ENCODE measurements at regions not wholly inside any gene's neighbourhood (a gene's known extent, or its start where the extent isn't known, plus 50 kb on each side); places are given as distances from the start of the nearest gene placed in this dataset.
"Not testable (repeated sequence)": the region's sequence is repeated elsewhere in the genome, so short reads cannot be mapped to it uniquely, and the experiment has no call there.

- H3K9ac ChIP-seq (ENCODE audit: control insufficient read depth, insufficient read depth, low read length); BruUV-seq (replicated peaks); CTCF ChIA-PET; H3K4me3 ChIP-seq; FAIRE-seq; intact Hi-C loops (cut with micrococcal nuclease; ENCODE audit: unreplicated experiment); SMC1A ChIA-PET (ENCODE audit: uncharacterized antibody, unreplicated experiment); RAD21 ChIA-PET (ENCODE audit: unreplicated experiment); H3K9me3 ChIP-seq (replicated peaks; ENCODE audit: control insufficient read depth, insufficient read depth, low read length); H3K27ac ChIP-seq (ENCODE audit: control insufficient read depth, insufficient read depth); H3K4me1 ChIP-seq (ENCODE audit: control insufficient read depth, insufficient read depth, low read length); H2AFZ ChIP-seq (ENCODE audit: control insufficient read depth, low read depth, low read length); H3K79me2 ChIP-seq (ENCODE audit: control insufficient read depth, insufficient read depth, low read length); POLR2A ChIA-PET; H3K36me3 ChIP-seq (ENCODE audit: control insufficient read depth in 2 of 2, insufficient read depth in 2 of 2, low read length in 1 of 2); H3K4me2 ChIP-seq (ENCODE audit: control insufficient read depth, insufficient read depth); DNase-seq (ENCODE audit: low read depth, low spot score); H4K20me1 ChIP-seq (ENCODE audit: control insufficient read depth, insufficient read depth); H3K27me3 ChIP-seq (replicated peaks in 1 of 2; ENCODE audit: control insufficient read depth in 2 of 2, insufficient read depth in 2 of 2, low read length in 1 of 2); in situ Hi-C loops (cut with MboI); ATAC-seq: not testable (repeated sequence)
- WGBS (ENCODE audit: insufficient coverage, insufficient replicate concordance, low lambda C conversion rate, missing lambda C conversion rate) = 0% methylated on average over 3 of the region's 4 CpGs
Measured at GRCh38 chr9:42802716-42803115, 619.3 kb downstream of the SPATA31A6 start.

- ATAC-seq; H3K9me3 ChIP-seq (replicated peaks; ENCODE audit: control insufficient read depth, insufficient read depth, low read length); H4K20me1 ChIP-seq (ENCODE audit: control insufficient read depth, insufficient read depth); H3K4me3 ChIP-seq; CTCF ChIA-PET; RAD21 ChIA-PET (ENCODE audit: unreplicated experiment); DNase-seq (ENCODE audit: low read depth, low spot score); H3K4me2 ChIP-seq (ENCODE audit: control insufficient read depth, insufficient read depth); BruUV-seq (replicated peaks); H3K9ac ChIP-seq (ENCODE audit: control insufficient read depth, insufficient read depth, low read length); H2AFZ ChIP-seq (ENCODE audit: control insufficient read depth, low read depth, low read length); SMC1A ChIA-PET (ENCODE audit: uncharacterized antibody, unreplicated experiment); POLR2A ChIA-PET; in situ Hi-C loops (cut with MboI); H3K27me3 ChIP-seq (replicated peaks in 1 of 2; ENCODE audit: control insufficient read depth in 2 of 2, insufficient read depth in 2 of 2, low read length in 1 of 2); H3K4me1 ChIP-seq (ENCODE audit: control insufficient read depth, insufficient read depth, low read length); intact Hi-C loops (cut with micrococcal nuclease; ENCODE audit: unreplicated experiment); FAIRE-seq; H3K36me3 ChIP-seq (ENCODE audit: control insufficient read depth in 2 of 2, insufficient read depth in 2 of 2, low read length in 1 of 2); H3K79me2 ChIP-seq (ENCODE audit: control insufficient read depth, insufficient read depth, low read length); H3K27ac ChIP-seq (ENCODE audit: control insufficient read depth, insufficient read depth): not testable (repeated sequence)
- WGBS (ENCODE audit: insufficient coverage, insufficient replicate concordance, low lambda C conversion rate, missing lambda C conversion rate) = 64% methylated on average over 10 of the region's 25 CpGs
Measured at GRCh38 chr9:42806674-42807073, 623.2 kb downstream of the SPATA31A6 start.

DNA sequence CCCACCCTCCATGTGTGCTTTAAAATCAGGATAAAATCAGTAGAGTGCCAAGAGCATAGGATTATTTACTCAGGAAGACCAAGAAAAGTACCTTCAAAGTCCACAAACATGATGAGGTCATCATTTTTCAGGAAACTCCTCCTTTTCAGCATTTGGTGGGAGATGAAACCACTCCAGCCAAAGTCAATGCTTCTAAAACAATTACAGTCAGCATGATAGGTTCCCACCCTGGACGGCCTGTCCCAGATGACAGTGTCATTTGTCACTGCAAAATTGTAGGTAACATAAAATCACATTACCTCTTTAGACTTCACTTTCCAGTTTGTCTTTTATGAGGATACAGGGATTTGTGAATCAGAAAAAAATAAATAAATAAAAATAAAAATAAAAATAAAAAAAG is 638.0 kb downstream of the SPATA31A6 start:
- RAD21 ChIA-PET (ENCODE audit: unreplicated experiment); H3K79me2 ChIP-seq (ENCODE audit: control insufficient read depth, insufficient read depth, low read length); H4K20me1 ChIP-seq (ENCODE audit: control insufficient read depth, insufficient read depth); H3K4me3 ChIP-seq; H3K27me3 ChIP-seq (replicated peaks in 1 of 2; ENCODE audit: control insufficient read depth in 2 of 2, insufficient read depth in 2 of 2, low read length in 1 of 2); DNase-seq (ENCODE audit: low read depth, low spot score); H3K36me3 ChIP-seq (ENCODE audit: control insufficient read depth in 2 of 2, insufficient read depth in 2 of 2, low read length in 1 of 2); BruUV-seq (replicated peaks); H3K9ac ChIP-seq (ENCODE audit: control insufficient read depth, insufficient read depth, low read length); in situ Hi-C loops (cut with MboI); FAIRE-seq; H3K4me1 ChIP-seq (ENCODE audit: control insufficient read depth, insufficient read depth, low read length); ATAC-seq; SMC1A ChIA-PET (ENCODE audit: uncharacterized antibody, unreplicated experiment); intact Hi-C loops (cut with micrococcal nuclease; ENCODE audit: unreplicated experiment); POLR2A ChIA-PET; CTCF ChIA-PET; H3K9me3 ChIP-seq (replicated peaks; ENCODE audit: control insufficient read depth, insufficient read depth, low read length); H3K4me2 ChIP-seq (ENCODE audit: control insufficient read depth, insufficient read depth); H2AFZ ChIP-seq (ENCODE audit: control insufficient read depth, low read depth, low read length); H3K27ac ChIP-seq (ENCODE audit: control insufficient read depth, insufficient read depth): not testable (repeated sequence)
- WGBS (ENCODE audit: insufficient coverage, insufficient replicate concordance, low lambda C conversion rate, missing lambda C conversion rate) = 0% methylated on average over 1 of the region's 1 CpG

DNA sequence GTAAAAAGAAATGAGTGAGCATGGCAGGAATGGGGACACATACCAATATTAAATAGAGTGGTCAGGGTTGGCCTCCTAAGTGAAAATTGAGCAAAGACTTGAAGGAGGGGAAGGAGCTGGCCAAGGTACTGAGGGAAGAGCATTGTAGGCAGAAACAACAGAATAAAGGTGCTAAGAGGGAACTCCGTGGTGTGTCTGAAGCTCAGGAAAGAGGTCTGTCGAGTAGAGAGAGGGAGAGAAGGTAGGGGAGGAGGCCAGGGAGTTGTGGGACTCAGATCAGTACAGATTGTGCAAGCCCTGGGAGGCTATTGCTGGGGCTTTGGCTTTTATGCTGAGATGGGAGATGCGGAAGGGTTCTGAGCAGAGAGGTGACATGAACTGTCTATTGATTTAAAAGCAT is 664.7 kb downstream of the SPATA31A6 start:
- WGBS (ENCODE audit: insufficient coverage, insufficient replicate concordance, low lambda C conversion rate, missing lambda C conversion rate) = no CpG with 5 or more reads among the region's 3 CpGs
- intact Hi-C loops (cut with micrococcal nuclease; ENCODE audit: unreplicated experiment); CTCF ChIA-PET; SMC1A ChIA-PET (ENCODE audit: uncharacterized antibody, unreplicated experiment); BruUV-seq (replicated peaks); H3K27ac ChIP-seq (ENCODE audit: control insufficient read depth, insufficient read depth); H3K4me1 ChIP-seq (ENCODE audit: control insufficient read depth, insufficient read depth, low read length); ATAC-seq; H3K9me3 ChIP-seq (replicated peaks; ENCODE audit: control insufficient read depth, insufficient read depth, low read length); H2AFZ ChIP-seq (ENCODE audit: control insufficient read depth, low read depth, low read length); RAD21 ChIA-PET (ENCODE audit: unreplicated experiment); in situ Hi-C loops (cut with MboI); H3K79me2 ChIP-seq (ENCODE audit: control insufficient read depth, insufficient read depth, low read length); H3K36me3 ChIP-seq (ENCODE audit: control insufficient read depth in 2 of 2, insufficient read depth in 2 of 2, low read length in 1 of 2); H3K4me3 ChIP-seq; H3K4me2 ChIP-seq (ENCODE audit: control insufficient read depth, insufficient read depth); FAIRE-seq; H3K9ac ChIP-seq (ENCODE audit: control insufficient read depth, insufficient read depth, low read length); H3K27me3 ChIP-seq (replicated peaks in 1 of 2; ENCODE audit: control insufficient read depth in 2 of 2, insufficient read depth in 2 of 2, low read length in 1 of 2); H4K20me1 ChIP-seq (ENCODE audit: control insufficient read depth, insufficient read depth); POLR2A ChIA-PET; DNase-seq (ENCODE audit: low read depth, low spot score): not testable (repeated sequence)

Measured in GM12878 (cell line).